ENCODE measurements at regions not wholly inside any gene's neighbourhood (a gene's known extent, or its start where the extent isn't known, plus 50 kb on each side); places are given as distances from the start of the nearest gene placed in this dataset.

- peaks cover 3% of the 10 kb centered on the region for H3K4me1 ChIP-seq (ENCODE audit: control insufficient read depth, low read depth, low read length)
- no peaks in the 10 kb centered on the region for H3K27me3 ChIP-seq (ENCODE audit: insufficient read depth, low read length, poor library complexity)
- H3K4me2 ChIP-seq (ENCODE audit: low read length) = no peak overlapping the region
- H3K27ac ChIP-seq (ENCODE audit: low read depth, low read length) = no peak overlapping the region
- no peak overlapping the region for H3K4ac ChIP-seq (ENCODE audit: low read depth, low read length)
- no peak overlapping the region for H3K4me3 ChIP-seq (ENCODE audit: low read length)
- no peak overlapping the region for H4K5ac ChIP-seq (ENCODE audit: low read length)
- no peak overlapping the region for H3K9ac ChIP-seq (ENCODE audit: low read length)
- no CpG with 5 or more reads among the region's 6 CpGs for WGBS (ENCODE audit: extremely low coverage, insufficient coverage, low lambda C conversion rate)
- H2BK5ac ChIP-seq (ENCODE audit: low read length) = no peak overlapping the region
- no peak overlapping the region for H2BK120ac ChIP-seq (ENCODE audit: low read depth, low read length)
- no peak overlapping the region for H4K8ac ChIP-seq (ENCODE audit: low read depth, low read length)
- H3K36me3 ChIP-seq (ENCODE audit: control insufficient read depth, insufficient read depth, low read length) = no peaks in the 10 kb centered on the region
- H2AK5ac ChIP-seq (ENCODE audit: low read length) = no peak overlapping the region
- no peaks in the 10 kb centered on the region for H3K79me2 ChIP-seq (ENCODE audit: control insufficient read depth, insufficient read depth, low read length)
- H3K18ac ChIP-seq (ENCODE audit: low read length) = no peak overlapping the region
- no peak overlapping the region for H3K23ac ChIP-seq (ENCODE audit: low read length)
- DNase-seq = no peak
- no peaks in the 10 kb centered on the region for H3K79me1 ChIP-seq (ENCODE audit: low read length)
- no peak overlapping the region for H2BK15ac ChIP-seq (replicated peaks; ENCODE audit: low read depth)
- H3K56ac ChIP-seq (ENCODE audit: low read length) = no peak overlapping the region
Measured at GRCh38 chr18:31247574-31248199, 70.3 kb upstream of the DSG1 start.

GRCh38 chr18:31248783-31249521 is 69.0 kb upstream of the DSG1 start:
- Histone ChIP-seq H4K5ac (ENCODE audit: low read length) (no peak overlapping the region), H3K56ac (ENCODE audit: low read length) (no peak overlapping the region), H3K9ac (ENCODE audit: low read length) (no peak overlapping the region), H2BK5ac (ENCODE audit: low read length) (no peak overlapping the region), H3K27ac (ENCODE audit: low read depth, low read length) (no peak overlapping the region), H3K4me3 (ENCODE audit: low read length) (no peak overlapping the region), H3K79me1 (ENCODE audit: low read length) (no peaks in the 10 kb centered on the region), H3K4ac (ENCODE audit: low read depth, low read length) (no peak overlapping the region), H3K23ac (ENCODE audit: low read length) (no peak overlapping the region), H3K27me3 (ENCODE audit: insufficient read depth, low read length, poor library complexity) (no peaks in the 10 kb centered on the region), H2AK5ac (ENCODE audit: low read length) (no peak overlapping the region), H3K79me2 (ENCODE audit: control insufficient read depth, insufficient read depth, low read length) (no peaks in the 10 kb centered on the region), H2BK120ac (ENCODE audit: low read depth, low read length) (no peak overlapping the region), H2BK15ac (replicated peaks; ENCODE audit: low read depth) (no peak overlapping the region), H4K8ac (ENCODE audit: low read depth, low read length) (no peak overlapping the region), H3K36me3 (ENCODE audit: control insufficient read depth, insufficient read depth, low read length) (no peaks in the 10 kb centered on the region), H3K4me1 (ENCODE audit: control insufficient read depth, low read depth, low read length) (peaks cover under 1% of the 10 kb centered on the region), H3K4me2 (ENCODE audit: low read length) (no peak overlapping the region), H3K18ac (ENCODE audit: low read length) (no peak overlapping the region)
- WGBS (ENCODE audit: extremely low coverage, insufficient coverage, low lambda C conversion rate) = no CpG with 5 or more reads among the region's 6 CpGs
- DNase-seq = no peak

- H3K4ac ChIP-seq (ENCODE audit: low read depth, low read length) = no peak overlapping the region
- no peaks in the 10 kb centered on the region for H3K79me2 ChIP-seq (ENCODE audit: control insufficient read depth, insufficient read depth, low read length)
- no peak overlapping the region for H3K4me2 ChIP-seq (ENCODE audit: low read length)
- H3K27ac ChIP-seq (ENCODE audit: low read depth, low read length) = no peak overlapping the region
- no peak overlapping the region for H2AK5ac ChIP-seq (ENCODE audit: low read length)
- no peak overlapping the region for H2BK15ac ChIP-seq (replicated peaks; ENCODE audit: low read depth)
- H2BK120ac ChIP-seq (ENCODE audit: low read depth, low read length) = no peak overlapping the region
- no peaks in the 10 kb centered on the region for H3K27me3 ChIP-seq (ENCODE audit: insufficient read depth, low read length, poor library complexity)
- DNase-seq = no peak
- no peaks in the 10 kb centered on the region for H3K36me3 ChIP-seq (ENCODE audit: control insufficient read depth, insufficient read depth, low read length)
- no peak overlapping the region for H3K9ac ChIP-seq (ENCODE audit: low read length)
- no peak overlapping the region for H3K4me3 ChIP-seq (ENCODE audit: low read length)
- H3K56ac ChIP-seq (ENCODE audit: low read length) = no peak overlapping the region
- no peak overlapping the region for H4K8ac ChIP-seq (ENCODE audit: low read depth, low read length)
- WGBS (ENCODE audit: extremely low coverage, insufficient coverage, low lambda C conversion rate) = no CpG with 5 or more reads among the region's 2 CpGs
- no peaks in the 10 kb centered on the region for H3K79me1 ChIP-seq (ENCODE audit: low read length)
- no peak overlapping the region for H4K5ac ChIP-seq (ENCODE audit: low read length)
- H3K18ac ChIP-seq (ENCODE audit: low read length) = no peak overlapping the region
- H2BK5ac ChIP-seq (ENCODE audit: low read length) = no peak overlapping the region
- no peak overlapping the region for H3K23ac ChIP-seq (ENCODE audit: low read length)
- no peaks in the 10 kb centered on the region for H3K4me1 ChIP-seq (ENCODE audit: control insufficient read depth, low read depth, low read length)
Measured at GRCh38 chr18:31250902-31251301, 67.1 kb upstream of the DSG1 start.

- Histone ChIP-seq H3K27ac (ENCODE audit: low read depth, low read length) (no peak overlapping the region), H3K79me1 (ENCODE audit: low read length) (no peaks in the 10 kb centered on the region), H4K8ac (ENCODE audit: low read depth, low read length) (no peak overlapping the region), H3K18ac (ENCODE audit: low read length) (no peak overlapping the region), H3K79me2 (ENCODE audit: control insufficient read depth, insufficient read depth, low read length) (no peaks in the 10 kb centered on the region), H2AK5ac (ENCODE audit: low read length) (no peak overlapping the region), H3K27me3 (ENCODE audit: insufficient read depth, low read length, poor library complexity) (no peaks in the 10 kb centered on the region), H2BK120ac (ENCODE audit: low read depth, low read length) (no peak overlapping the region), H3K4me3 (ENCODE audit: low read length) (no peak overlapping the region), H2BK15ac (replicated peaks; ENCODE audit: low read depth) (no peak overlapping the region), H3K36me3 (ENCODE audit: control insufficient read depth, insufficient read depth, low read length) (no peaks in the 10 kb centered on the region), H4K5ac (ENCODE audit: low read length) (no peak overlapping the region), H3K4ac (ENCODE audit: low read depth, low read length) (no peak overlapping the region), H3K23ac (ENCODE audit: low read length) (no peak overlapping the region), H3K9ac (ENCODE audit: low read length) (no peak overlapping the region), H3K56ac (ENCODE audit: low read length) (no peak overlapping the region), H2BK5ac (ENCODE audit: low read length) (no peak overlapping the region), H3K4me2 (ENCODE audit: low read length) (no peak overlapping the region), H3K4me1 (ENCODE audit: control insufficient read depth, low read depth, low read length) (no peaks in the 10 kb centered on the region)
- WGBS (ENCODE audit: extremely low coverage, insufficient coverage, low lambda C conversion rate) = no CpG with 5 or more reads among the region's 1 CpG
- DNase-seq = no peak
Measured at GRCh38 chr18:31252522-31252921, 65.4 kb upstream of the DSG1 start.

DNA sequence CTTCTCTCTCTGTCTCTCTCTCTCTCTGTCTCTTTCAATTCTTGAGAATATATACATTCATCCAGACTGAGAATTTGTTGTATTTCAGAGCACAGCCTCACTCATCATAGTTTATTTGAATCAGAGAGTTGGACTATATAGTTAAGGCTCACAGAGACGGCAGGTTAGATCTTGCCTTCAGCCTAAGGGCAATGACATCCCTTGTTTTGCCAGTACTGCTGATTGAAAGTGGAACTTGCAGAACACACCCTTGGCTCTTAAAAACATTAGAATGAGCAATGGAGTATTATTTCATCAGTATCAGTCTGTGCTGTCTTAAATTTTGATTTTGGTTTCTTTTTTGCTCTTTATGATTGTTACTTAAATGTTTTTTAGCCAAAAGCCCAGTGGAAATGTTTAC is 62.0 kb upstream of the DSG1 start:
- no peaks in the 10 kb centered on the region for H3K4me1 ChIP-seq (ENCODE audit: control insufficient read depth, low read depth, low read length)
- H2BK5ac ChIP-seq (ENCODE audit: low read length) = no peak overlapping the region
- H4K5ac ChIP-seq (ENCODE audit: low read length) = no peak overlapping the region
- H3K27me3 ChIP-seq (ENCODE audit: insufficient read depth, low read length, poor library complexity) = no peaks in the 10 kb centered on the region
- no peak overlapping the region for H3K9ac ChIP-seq (ENCODE audit: low read length)
- no peak overlapping the region for H3K4me2 ChIP-seq (ENCODE audit: low read length)
- H3K27ac ChIP-seq (ENCODE audit: low read depth, low read length) = no peak overlapping the region
- H3K79me2 ChIP-seq (ENCODE audit: control insufficient read depth, insufficient read depth, low read length) = no peaks in the 10 kb centered on the region
- H4K8ac ChIP-seq (ENCODE audit: low read depth, low read length) = no peak overlapping the region
- H3K4ac ChIP-seq (ENCODE audit: low read depth, low read length) = no peak overlapping the region
- no CpG with 5 or more reads among the region's 1 CpG for WGBS (ENCODE audit: extremely low coverage, insufficient coverage, low lambda C conversion rate)
- H3K18ac ChIP-seq (ENCODE audit: low read length) = no peak overlapping the region
- H3K4me3 ChIP-seq (ENCODE audit: low read length) = no peak overlapping the region
- DNase-seq = no peak
- H2BK15ac ChIP-seq (replicated peaks; ENCODE audit: low read depth) = no peak overlapping the region
- no peak overlapping the region for H2BK120ac ChIP-seq (ENCODE audit: low read depth, low read length)
- no peak overlapping the region for H2AK5ac ChIP-seq (ENCODE audit: low read length)
- no peak overlapping the region for H3K56ac ChIP-seq (ENCODE audit: low read length)
- H3K79me1 ChIP-seq (ENCODE audit: low read length) = no peaks in the 10 kb centered on the region
- no peak overlapping the region for H3K23ac ChIP-seq (ENCODE audit: low read length)
- H3K36me3 ChIP-seq (ENCODE audit: control insufficient read depth, insufficient read depth, low read length) = no peaks in the 10 kb centered on the region

DNA sequence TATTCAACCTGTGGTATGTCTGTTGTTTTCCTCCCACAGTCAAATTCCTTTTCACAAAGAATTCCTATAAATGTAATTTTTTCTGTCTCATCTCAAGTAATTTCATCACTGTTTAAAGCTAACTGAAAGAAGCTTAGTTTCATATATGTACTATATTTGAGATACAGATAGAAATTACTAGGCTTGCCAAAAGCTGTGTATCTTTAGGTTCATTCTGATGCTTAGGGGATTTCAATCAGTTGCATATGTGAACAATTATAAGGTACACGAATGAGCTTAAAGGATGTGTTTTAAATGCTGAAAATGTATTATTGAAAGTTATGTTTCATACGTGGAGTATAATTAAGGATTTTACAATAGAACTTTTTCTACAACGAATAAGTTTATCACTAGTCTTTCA is 59.2 kb upstream of the DSG1 start:
- Histone ChIP-seq H3K36me3 (ENCODE audit: control insufficient read depth, insufficient read depth, low read length) (no peaks in the 10 kb centered on the region), H2BK15ac (replicated peaks; ENCODE audit: low read depth) (no peak overlapping the region), H2BK5ac (ENCODE audit: low read length) (no peak overlapping the region), H4K8ac (ENCODE audit: low read depth, low read length) (no peak overlapping the region), H3K4me2 (ENCODE audit: low read length) (no peak overlapping the region), H3K4me1 (ENCODE audit: control insufficient read depth, low read depth, low read length) (peaks cover 4% of the 10 kb centered on the region), H3K79me1 (ENCODE audit: low read length) (no peaks in the 10 kb centered on the region), H3K23ac (ENCODE audit: low read length) (no peak overlapping the region), H3K9ac (ENCODE audit: low read length) (no peak overlapping the region), H3K27ac (ENCODE audit: low read depth, low read length) (no peak overlapping the region), H3K79me2 (ENCODE audit: control insufficient read depth, insufficient read depth, low read length) (no peaks in the 10 kb centered on the region), H4K5ac (ENCODE audit: low read length) (no peak overlapping the region), H2AK5ac (ENCODE audit: low read length) (no peak overlapping the region), H3K4ac (ENCODE audit: low read depth, low read length) (no peak overlapping the region), H3K56ac (ENCODE audit: low read length) (no peak overlapping the region), H3K4me3 (ENCODE audit: low read length) (no peak overlapping the region), H3K18ac (ENCODE audit: low read length) (no peak overlapping the region), H3K27me3 (ENCODE audit: insufficient read depth, low read length, poor library complexity) (no peaks in the 10 kb centered on the region), H2BK120ac (ENCODE audit: low read depth, low read length) (no peak overlapping the region)
- DNase-seq = no peak
- WGBS (ENCODE audit: extremely low coverage, insufficient coverage, low lambda C conversion rate) = 100% methylated on average over 1 of the region's 3 CpGs
